HG02981 (cell line): ENCODE measurements at regions not wholly inside any gene's neighbourhood (a gene's known extent, or its start where the extent isn't known, plus 50 kb on each side); places are given as distances from the start of the nearest gene placed in this dataset.

ENCODE experiments used
- ATAC-seq: cut with Tn5 transposase; IDR thresholded peaks from one replicate; pipeline ENCODE4 v1.9.1; 2021; ENCODE audit warnings: mild to moderate bottlenecking, moderate library complexity; ENCODE audit not compliant: unreplicated experiment

DNA sequence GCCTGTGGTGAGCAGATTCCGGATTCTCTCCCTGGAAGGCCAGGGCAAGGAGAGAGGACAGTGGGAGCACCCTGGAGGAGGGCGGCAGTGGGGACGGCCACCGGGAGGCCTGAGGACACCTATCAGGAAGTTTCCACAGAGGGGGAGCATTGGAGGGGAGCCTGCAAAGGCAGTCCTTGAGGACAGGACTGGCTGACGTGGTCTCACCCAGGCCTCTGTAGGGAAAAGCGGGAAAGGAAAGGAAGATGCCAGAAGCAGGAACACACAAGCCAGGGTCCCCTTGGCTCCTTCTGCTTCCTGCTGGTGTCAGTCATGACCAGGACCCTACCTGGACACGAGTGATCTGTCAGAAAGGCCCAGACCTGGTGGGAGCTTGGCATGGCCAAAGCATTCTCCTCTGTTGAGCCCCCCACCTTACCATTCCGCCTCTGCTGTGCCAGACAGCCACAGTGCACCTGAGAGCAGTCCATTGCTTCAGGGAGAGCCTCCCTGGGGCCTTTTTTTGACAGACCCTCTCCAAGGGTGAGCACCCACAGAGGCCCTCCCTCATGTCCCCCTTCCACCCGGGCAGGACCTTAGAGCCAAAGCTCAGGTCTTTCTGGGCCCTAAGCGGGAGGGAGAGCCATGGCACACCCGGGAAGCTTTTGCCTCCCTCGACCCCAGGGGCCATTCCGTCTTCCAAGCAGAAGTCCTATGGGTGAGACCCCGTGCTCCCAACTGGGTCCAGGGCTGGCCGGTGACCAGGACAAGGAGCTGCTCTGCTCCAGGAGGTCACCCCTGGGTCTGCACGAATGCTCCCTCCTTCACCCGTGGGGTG is 333.1 kb downstream of the DYSF start:
- ATAC-seq = no peak

DNA sequence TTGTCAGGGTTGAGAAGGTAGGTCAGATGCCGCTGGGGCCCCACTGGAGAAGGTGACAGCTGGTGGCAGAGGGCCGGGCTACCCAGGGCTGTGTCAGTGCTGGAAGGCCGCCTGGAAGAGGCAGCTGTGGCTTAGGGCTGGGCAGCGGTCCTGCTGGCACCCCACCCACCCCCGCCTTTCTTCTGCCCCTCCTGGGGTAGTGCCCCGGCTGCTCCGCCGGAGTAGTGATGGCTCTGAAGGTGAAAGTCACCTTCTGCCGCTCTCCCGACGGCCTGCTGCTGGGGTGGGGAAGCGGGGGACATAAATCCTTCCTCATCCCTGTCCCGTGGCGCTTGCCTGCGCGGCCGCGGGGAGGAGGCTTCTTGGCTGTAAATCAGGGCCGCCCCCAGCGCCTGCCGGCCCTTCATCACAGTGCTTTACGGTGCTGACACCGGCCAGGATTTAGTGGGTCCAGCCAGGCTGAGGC is 332.2 kb downstream of the DYSF start:
- ATAC-seq = no peak

DNA sequence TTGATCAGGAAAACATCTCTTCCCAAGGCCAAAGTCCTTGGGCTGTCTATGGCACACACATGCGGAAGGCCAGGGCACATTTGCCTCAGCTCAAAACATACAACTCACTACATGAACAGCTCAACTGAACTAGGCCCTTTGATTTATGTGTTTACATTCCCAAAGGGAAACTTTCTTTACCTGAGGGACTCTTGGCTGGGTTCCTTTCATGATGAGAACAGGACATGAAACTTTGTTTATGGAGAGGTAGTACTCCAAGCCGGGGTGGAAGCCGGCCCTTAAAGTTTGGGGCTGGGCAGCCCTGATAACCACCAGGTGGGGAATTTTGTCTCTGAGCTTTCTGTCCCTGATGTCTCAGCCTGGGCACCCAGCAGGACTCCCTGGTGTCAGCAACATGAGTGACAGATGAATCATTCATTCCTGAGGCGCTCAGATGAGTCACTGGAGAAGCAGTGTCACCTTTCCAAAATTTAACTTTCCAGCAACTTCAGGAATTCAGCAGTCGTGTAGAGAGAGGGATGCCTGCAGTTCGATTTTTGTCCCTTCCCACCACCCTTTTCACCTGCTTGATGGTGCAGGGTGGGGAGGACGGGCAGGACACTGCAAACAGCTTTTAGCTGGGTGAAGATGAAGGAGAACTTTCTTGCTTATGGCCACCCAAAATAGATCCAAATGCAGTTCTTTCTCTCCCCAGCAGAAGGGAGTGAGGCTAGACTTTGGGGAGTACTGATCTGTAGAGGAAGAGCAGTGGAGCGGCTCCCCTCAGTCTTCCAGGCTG is 331.6 kb downstream of the DYSF start:
- ATAC-seq = no peak

DNA sequence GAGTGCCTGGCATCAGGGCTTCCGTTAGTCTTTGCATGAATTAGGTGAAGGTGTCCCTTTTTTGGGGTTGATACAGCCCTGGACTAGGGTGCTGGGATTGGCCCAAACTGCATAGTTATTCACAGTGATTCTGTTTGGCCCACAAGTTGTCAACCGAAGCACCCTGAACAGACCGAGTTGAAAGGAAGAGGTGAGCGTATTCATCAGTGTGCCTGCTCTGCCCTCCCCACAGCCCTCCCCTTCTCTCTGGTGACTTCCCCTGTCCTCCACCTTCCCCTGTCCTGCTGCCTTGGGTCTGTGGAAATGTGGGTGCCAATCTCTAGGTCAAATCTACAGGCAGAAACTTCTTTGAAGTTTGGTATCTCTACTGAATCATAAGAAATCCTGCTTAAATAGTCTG is 330.5 kb downstream of the DYSF start:
- no peak for ATAC-seq

DNA sequence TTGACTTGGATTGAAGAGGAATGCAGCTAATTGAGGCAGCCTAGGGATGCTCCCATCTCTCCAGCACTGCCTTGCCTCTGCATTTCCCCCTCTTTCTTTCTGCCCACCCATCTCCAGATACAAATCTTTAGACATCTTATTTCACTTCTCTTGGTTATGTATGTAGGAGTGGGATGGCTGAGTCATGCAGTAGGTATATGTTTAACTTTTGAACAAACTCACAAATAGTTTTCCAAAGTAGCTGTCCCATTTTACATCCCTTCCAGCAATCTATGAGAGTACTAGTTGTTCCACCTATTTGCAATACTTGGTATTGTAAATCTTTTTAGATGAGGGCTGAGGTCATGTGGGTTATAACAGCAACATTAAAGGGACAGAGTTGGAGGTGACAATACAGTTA is 329.9 kb downstream of the DYSF start:
- no peak for ATAC-seq

DNA sequence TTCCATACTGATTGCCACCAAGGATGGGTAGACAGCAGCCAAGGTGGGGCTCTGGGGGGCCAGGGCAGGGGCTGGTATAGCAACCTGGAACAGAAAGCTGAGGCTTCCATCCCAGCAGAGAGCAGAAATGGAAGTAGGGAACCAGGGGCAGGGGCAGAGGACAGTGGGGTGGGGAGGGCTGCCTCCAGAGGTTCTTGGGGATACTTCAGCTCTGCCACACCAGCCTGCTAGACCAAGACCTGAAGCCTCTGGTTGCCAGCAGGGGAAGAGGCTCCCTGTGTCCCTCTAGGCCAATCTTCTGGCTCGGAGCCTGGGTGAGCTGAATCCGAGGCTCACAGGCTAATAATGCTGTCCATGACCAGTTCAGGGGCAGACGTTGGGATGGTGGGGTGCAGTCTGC is 329.0 kb downstream of the DYSF start:
- ATAC-seq = no peak

DNA sequence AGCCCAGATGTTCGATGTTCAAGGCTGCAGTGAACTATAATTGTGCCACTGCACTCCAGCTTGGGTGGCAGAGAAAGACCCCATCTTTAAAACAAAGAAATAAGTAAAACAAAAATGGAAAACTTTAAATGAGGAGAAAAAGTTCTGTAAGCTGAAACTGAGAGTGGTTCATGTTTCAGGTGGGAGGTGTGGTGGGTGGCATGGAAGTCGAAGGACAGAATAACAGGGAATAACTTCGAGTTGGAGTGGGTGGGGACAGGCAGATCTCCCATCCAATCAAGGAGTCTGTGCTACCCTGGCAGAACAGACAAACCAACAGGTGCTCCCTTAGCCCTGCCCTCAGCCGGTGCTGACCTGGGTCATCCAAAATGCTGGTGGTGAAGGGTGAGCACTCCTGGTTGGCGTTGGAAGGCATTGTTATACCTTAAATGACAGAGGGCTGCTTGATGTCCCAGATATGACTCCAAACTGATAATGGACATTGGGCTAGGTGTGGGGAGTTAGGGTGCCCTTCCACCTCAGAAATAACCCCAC is 328.4 kb downstream of the DYSF start:
- no peak for ATAC-seq

DNA sequence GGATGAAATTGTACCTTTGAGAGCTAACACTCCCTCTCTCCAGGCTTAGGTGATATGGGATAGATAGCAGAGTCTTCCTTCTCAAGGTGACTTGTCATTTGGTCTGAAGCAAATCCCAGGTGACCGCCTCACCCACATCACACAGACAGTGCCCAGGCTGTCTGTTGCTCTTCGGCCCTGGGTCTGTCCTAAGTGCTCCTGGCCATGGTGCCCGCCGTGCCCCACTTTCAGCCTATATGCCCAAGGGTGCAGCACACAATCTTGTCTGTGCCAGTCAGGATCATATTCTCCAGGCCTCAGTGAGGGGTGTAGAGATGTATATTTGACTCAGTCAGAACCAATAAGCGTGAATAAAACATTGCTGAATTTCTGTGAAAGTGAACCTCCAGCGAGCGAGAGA is 326.8 kb downstream of the DYSF start:
- no peak for ATAC-seq

DNA sequence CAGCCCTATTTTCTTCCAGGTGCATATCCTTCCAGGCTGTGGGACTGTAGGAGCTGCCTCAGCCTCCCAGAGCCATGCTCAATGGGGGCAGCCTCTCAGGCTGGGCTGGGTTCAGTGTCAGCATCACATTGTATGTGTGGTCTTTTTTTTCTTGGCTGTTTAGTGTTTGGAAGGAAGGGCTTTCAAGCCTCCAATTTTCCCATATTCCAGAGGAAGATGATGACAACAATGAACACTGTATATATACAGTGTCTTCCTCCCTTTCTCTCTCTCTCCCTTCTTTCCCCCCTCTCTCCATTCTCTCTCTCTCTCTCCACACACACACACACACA is 326.4 kb downstream of the DYSF start:
- no peak for ATAC-seq

DNA sequence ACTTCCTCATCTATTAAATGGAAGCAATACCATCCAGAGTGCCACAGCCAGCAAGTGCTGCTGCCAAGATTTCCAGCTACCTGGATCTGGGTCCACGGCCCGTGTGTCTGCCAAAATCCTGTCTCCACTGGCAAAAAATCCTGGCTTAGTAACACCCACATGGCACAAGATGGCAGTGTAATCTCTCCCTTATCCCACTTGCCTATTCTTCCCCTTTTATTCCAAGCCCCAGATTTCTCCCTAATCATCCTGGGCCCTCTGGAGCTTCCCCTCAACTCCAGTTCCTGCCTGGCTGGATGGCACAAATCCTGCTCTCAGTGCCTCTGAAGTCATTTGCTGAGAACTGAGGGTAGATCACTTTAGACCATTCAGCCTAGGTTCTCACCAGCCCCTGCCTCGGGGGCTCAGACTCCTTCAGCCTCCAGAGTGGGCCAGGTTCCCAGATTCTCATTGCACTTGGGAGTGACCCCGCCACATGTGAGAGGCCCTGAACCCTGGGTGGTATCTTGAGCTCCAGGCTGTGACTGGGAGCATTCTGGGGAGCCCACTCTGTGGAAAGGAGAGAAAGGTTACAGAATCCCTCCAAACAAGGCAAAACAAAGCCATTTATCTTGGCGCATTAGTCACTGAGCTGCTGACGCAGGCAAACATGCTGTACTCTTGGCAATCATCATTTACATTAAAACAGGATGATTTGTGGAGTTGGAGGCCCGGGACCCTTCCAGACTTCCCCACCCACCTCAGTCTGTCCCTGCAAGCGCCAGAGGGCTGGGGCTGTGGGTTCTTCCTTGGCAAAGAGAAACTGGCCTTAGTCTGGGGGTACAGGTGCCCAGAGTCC is 325.8 kb downstream of the DYSF start:
- ATAC-seq = no peak

DNA sequence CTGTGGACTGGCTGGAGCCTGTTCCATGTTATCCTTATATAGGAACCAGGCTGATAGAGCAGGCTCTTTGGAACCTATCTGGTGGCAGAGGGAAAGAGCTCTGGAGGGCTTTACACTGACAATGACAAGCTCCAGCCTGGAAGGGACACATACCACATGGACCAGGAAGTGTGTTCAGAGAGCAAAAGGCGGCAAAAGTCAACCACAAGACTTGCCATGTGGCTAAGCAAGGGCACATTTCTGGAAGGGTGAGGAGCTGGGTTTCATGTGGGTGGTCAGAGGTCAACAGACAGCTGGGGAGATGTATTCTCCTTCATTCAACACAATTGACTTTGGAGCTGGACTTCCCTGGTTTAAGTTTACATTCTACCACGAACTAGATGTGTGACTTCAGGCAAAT is 325.2 kb downstream of the DYSF start:
- ATAC-seq = no peak

DNA sequence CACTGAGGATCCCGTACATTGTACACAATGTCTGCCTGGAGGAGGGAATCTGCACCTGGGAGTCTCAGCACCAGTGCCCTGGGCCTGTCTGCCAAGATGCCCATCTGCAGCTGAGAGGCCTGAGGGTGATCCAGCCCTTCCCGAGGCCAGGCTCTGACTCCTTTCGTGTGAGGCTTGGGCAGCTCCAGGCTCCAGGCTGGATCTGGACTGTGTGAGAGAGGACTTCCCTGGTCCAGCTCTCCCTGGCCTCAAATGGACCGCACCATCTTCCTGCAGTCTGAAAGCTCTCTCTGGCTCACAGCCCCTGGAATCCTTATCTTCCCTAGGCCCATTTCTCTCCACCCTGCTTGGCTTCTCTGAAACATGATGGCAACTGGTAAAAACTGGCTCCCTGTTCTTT is 324.6 kb downstream of the DYSF start:
- ATAC-seq = no peak

DNA sequence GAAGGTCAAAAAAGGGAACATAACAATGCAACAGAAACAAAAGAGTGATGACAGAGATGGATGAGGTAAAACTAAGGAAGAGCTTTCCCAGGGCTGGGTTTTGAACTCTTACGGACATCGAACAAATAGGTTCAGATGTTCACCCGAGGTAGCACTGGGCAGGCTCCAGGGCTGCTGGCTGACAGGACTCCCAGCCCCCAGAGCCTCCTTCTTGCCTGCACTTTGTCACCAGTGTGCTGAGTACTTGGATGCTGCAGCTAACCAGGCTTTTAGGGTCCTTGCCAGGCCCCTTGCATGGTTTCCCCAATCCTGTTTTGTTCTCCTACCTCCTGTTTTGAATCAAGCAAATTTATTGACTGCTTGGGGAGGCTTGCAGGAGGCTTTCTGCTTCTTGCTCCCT is 322.9 kb downstream of the DYSF start:
- no peak for ATAC-seq

DNA sequence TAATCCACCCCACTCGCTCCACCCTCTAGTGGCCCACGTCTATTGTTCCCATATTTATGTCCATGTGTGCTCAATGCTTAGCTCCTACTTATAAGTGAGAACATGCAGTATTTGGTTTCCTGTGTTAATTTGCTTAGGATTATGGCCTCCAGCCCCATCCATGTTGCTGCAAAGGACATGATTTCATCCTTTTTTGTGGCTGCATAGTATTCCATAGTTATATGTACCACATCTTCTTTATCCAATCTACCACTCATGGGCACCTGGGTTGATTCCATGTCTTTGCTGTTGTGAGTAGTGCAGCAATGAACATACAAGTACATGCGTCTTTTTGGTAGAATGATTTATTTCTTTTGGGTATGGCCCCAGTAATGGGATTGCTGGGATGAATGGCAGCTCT is 319.9 kb downstream of the DYSF start:
- ATAC-seq = no peak

DNA sequence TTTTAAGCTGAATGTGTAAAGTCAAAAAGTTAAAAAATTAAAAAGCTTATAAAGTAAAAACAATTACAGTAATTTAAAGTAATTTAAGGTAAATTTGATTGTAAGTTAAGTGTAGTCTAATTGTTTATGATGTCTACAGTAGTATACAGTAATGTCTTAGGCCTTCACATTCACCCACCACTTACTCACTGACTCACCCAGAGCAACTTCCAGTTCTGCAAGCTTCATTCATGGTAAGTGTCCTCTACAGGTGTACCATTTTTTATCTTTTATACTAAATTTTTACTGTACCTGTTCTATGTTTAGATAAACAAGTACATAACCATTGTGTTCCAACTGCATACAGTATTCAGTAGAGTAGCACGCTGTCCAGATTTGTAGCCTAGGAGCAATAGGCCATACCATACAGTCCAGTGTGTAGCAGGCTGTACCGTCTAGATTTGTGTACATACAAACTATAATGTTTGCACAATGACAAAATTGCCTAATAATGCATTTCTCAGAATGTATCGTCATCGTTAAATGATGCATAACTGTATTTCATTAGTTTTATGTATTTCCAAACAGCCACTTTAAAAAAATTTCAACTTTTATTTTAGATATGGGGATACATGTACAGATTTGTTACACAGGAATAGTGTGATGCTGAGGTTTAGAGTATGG is 319.3 kb downstream of the DYSF start:
- no peak for ATAC-seq

DNA sequence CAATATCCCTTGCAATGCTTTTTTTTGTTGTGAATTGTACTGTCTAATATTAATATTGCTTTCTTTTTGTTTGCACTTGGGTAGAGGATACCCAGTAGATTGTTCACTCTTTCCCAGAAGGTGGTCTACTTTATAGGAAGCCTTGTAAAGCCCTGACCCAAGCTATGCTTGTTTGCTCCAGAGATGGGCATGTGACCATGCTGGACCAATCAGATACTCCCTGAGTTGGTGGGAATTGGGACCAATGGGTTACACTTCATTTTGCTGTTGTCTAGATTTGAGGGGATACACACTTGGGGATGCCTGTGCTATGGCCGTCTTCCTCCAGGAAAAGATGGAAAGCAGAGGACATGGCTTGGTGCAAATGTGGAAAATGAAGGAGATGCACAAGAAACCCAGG is 314.3 kb downstream of the DYSF start:
- ATAC-seq = no peak

DNA sequence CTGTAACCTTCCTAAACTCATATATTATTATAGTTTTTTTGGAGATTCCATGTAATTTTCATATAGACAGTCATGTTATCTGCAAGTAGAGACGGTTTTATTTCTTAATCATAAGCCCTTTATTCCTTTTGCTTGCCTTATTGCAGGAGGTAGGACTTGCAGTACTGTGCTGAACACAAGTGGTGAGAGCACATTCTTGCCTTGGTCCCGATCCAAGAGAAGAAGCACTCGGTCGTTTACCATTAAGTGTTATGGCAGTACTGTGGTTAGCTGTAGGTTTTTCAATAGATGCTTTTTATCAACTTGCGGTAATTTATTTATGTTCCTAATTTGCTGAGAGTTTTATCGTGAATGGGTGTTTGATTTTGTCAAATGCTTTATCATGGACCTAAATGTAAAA is 305.7 kb downstream of the DYSF start:
- no peak for ATAC-seq

DNA sequence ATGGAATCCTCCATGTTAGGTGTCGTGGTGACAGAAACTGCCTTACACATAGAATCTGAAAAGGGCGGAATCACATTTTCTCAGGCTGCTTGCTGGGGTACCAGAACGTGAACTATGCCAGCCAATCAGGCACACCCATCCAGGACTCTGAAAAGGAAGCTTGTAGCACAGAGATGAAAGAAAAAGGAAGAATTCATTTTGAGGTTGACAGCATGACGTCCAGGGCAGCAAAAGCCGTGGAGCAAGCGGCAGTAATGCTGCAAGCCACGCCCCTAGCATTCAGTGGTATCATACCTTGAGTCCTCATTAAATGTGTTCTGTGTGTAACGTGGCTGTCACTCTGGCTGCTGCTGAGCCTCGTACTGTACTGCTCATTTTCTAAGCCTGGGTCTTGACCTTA is 304.0 kb downstream of the DYSF start:
- ATAC-seq = no peak

DNA sequence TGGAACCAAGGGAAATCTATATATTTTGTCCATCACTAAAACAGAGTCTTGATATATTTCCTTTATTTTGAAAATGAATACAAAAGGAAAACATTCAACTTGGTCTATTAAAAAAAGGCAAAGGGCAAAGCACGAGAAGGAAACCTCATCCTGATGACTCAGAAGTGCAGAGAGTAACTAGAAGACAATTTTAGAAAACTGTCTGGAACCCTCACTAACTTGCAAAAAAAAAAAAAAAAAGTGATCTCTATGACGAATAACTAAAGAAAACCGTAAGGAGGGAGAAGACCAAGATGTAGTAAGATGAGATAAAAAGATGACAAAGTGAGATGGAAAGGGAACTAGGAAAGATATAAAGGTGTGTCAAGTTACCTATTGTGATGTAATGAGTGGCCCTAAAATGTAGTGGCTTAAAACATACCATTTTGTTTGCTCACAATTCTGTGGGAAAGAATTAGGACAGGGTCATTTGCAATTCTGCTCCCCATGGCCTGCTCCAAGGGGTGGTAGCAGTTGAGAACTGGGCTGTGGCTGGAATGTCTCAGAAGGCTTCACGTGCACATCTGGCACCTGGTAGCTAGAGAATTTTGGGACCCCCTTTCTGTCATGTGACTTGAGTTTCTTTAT is 303.0 kb downstream of the DYSF start:
- ATAC-seq = no peak

DNA sequence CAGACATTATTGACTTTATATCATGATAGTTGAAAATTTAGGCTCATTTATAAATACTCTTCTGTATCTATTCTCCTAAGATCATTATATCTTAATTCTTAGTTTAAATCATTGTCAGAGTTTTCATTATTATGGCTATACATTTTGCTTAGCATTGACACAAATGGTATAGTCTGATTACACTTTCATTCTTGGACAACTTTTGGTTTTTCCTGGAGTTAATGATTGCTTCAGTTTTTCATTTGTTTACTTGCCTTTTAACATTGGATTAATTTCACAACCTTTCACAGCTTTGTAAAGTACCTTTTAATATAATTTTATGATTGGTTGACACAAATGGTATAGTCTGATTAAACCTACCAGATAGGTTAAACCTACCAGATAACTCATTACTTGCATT is 298.2 kb downstream of the DYSF start:
- no peak for ATAC-seq
